RKO (cell line): ENCODE measurements at regions not wholly inside any gene's neighbourhood (a gene's known extent, or its start where the extent isn't known, plus 50 kb on each side); places are given as distances from the start of the nearest gene placed in this dataset.

Experiments used
- DNase-seq: peaks from one replicate; pipeline ENCODE4 v3.0.0-alpha.2; 2016; ENCODE audit warnings: low spot score

- DNase-seq, result no peak
Observed at GRCh38 chr16:25311039-25311438, 53.4 kb upstream of the ZKSCAN2 start.
